Kidney (tissue), 13 donors: ENCODE measurements at regions not wholly inside any gene's neighbourhood (a gene's known extent, or its start where the extent isn't known, plus 50 kb on each side); places are given as distances from the start of the nearest gene placed in this dataset.
A peak's percentile ranks its signal among the peaks of the same experiment; 100 is the strongest.

Source experiments
- DNase-seq, 5 donors: peaks; one replicate each; pipeline ENCODE4 v3.0.0-alpha.2; 2013 to 2020
- FAIRE-seq: peaks from 2 replicates; lab custom pipeline; 2012; peaks lifted over from hg19 to GRCh38; lab: Jason Lieb, UNC
- H3K27ac ChIP-seq, 2 donors: one replicate each; pipeline ENCODE4 v1.7.0; 2013; ENCODE audit warnings: low read depth in 2 of 2, low read length in 2 of 2, inconsistent platforms in 1 of 2
- H3K27me3 ChIP-seq: one replicate; pipeline ENCODE4 v1.7.1; 2013; ENCODE audit warnings: low read length, inconsistent platforms; ENCODE audit not compliant: control insufficient read depth, insufficient read depth
- H3K36me3 ChIP-seq, 3 donors: one replicate each; pipeline versions ENCODE4 v1.7.0 to v1.7.1; 2013; ENCODE audit warnings: low read length in 3 of 3, control low read depth in 1 of 3, inconsistent platforms in 1 of 3; ENCODE audit not compliant: insufficient read depth in 3 of 3, control insufficient read depth in 2 of 3
- H3K4me1 ChIP-seq, 3 donors: one replicate each; pipeline versions ENCODE4 v1.7.0 to v1.7.1; 2013; ENCODE audit warnings: low read length in 3 of 3, inconsistent platforms in 1 of 3, low read depth in 1 of 3; ENCODE audit not compliant: control insufficient read depth in 2 of 3, insufficient read depth in 2 of 3
- H3K4me3 ChIP-seq, 3 donors: one replicate each; pipeline versions ENCODE4 v1.7.0 to v1.8.1; 2013; ENCODE audit warnings: low read length in 3 of 3, control low read depth in 1 of 3, inconsistent platforms in 1 of 3
- H3K9ac ChIP-seq, 3 donors: one replicate each; pipeline versions ENCODE4 v1.7.0 to v1.7.1; 2013; ENCODE audit warnings: low read length in 3 of 3, control low read depth in 1 of 3, inconsistent platforms in 1 of 3
- H3K9me3 ChIP-seq, 3 donors: one replicate each; pipeline versions ENCODE4 v1.7.0 to v1.7.1; 2013; ENCODE audit warnings: low read length in 3 of 3, control low read depth in 1 of 3, inconsistent platforms in 1 of 3; ENCODE audit not compliant: control insufficient read depth in 2 of 3, insufficient read depth in 1 of 3
- CTCF ChIP-seq: IDR thresholded peaks from 3 replicates; pipeline ENCODE4 v1.5.1; 2012; ENCODE audit warnings: mild to moderate bottlenecking, moderate library complexity, borderline replicate concordance; ENCODE audit not compliant: insufficient read depth; ENCODE audit errors: extremely low read depth
- intact Hi-C: fragments of 100-400 bp; cut with DNase I; formaldehyde crosslinking; loops from one replicate; pipeline ENCODE4 v1.11.1; 2022
- donor health status: control.
- donor health status: control.
- donor health status: control.
- donor health status: control.
- donor health status: control.
- donor health status: DM: yes; HTN: yes; CAD: no.
- donor health status: Normal renal cell carcinoma (clear cell type).

GRCh38 chr2:107148496-107148895 is 262.5 kb upstream of the ST6GAL2 start:
- Histone ChIP-seq H3K36me3 (no peaks in the 10 kb centered on the region), H3K27ac (no peak overlapping the region), H3K9ac (no peak overlapping the region), H3K4me3 (no peak overlapping the region), H3K9me3 (no peaks in the 10 kb centered on the region), H3K27me3 (no peaks in the 10 kb centered on the region), H3K4me1 (no peaks in the 10 kb centered on the region)
- DNase-seq = no peak
- intact Hi-C loops = no loop called here
- TF ChIP-seq CTCF = no peak
- FAIRE-seq = no peak

- intact Hi-C loops = no loop called here
- no peaks in the 10 kb centered on the region for H3K27me3 ChIP-seq
- no peak overlapping the region for H3K4me3 ChIP-seq
- no peak overlapping the region for H3K27ac ChIP-seq
- H3K36me3 ChIP-seq = no peaks in the 10 kb centered on the region
- H3K9ac ChIP-seq = no peak overlapping the region
- DNase-seq (no peak), FAIRE-seq (no peak)
- TF ChIP-seq CTCF = no peak
- peaks cover 0 to 4% (median 0%) of the 10 kb centered on the region in 3 donors for H3K9me3 ChIP-seq
- H3K4me1 ChIP-seq = no peaks in the 10 kb centered on the region
Measured at GRCh38 chr2:107160640-107161239, 274.8 kb upstream of the ST6GAL2 start.

- Histone ChIP-seq H3K27ac (no peak overlapping the region), H3K4me3 (no peak overlapping the region), H3K27me3 (no peaks in the 10 kb centered on the region), H3K4me1 (no peaks in the 10 kb centered on the region), H3K36me3 (no peaks in the 10 kb centered on the region), H3K9ac (no peak overlapping the region), H3K9me3 (no peaks in the 10 kb centered on the region)
- TF ChIP-seq CTCF = no peak
- no peak for DNase-seq
- intact Hi-C loops = no loop called here
- FAIRE-seq = no peak
Measured at GRCh38 chr2:107168141-107168540, 282.2 kb upstream of the ST6GAL2 start.

GRCh38 chr2:107174171-107174570 is 288.2 kb upstream of the ST6GAL2 start:
- Histone ChIP-seq H3K4me1 (no peaks in the 10 kb centered on the region), H3K4me3 (no peak overlapping the region), H3K27ac (no peak overlapping the region), H3K36me3 (no peaks in the 10 kb centered on the region), H3K9ac (no peak overlapping the region), H3K27me3 (no peaks in the 10 kb centered on the region), H3K9me3 (no peaks in the 10 kb centered on the region)
- intact Hi-C loops = no loop called here
- FAIRE-seq (no peak), DNase-seq (peak in 2 of 5 donors; percentile 44 to 52)
- no peak for TF ChIP-seq CTCF
